ENCODE measurements at regions not wholly inside any gene's neighbourhood (a gene's known extent, or its start where the extent isn't known, plus 50 kb on each side); places are given as distances from the start of the nearest gene placed in this dataset.

DNA sequence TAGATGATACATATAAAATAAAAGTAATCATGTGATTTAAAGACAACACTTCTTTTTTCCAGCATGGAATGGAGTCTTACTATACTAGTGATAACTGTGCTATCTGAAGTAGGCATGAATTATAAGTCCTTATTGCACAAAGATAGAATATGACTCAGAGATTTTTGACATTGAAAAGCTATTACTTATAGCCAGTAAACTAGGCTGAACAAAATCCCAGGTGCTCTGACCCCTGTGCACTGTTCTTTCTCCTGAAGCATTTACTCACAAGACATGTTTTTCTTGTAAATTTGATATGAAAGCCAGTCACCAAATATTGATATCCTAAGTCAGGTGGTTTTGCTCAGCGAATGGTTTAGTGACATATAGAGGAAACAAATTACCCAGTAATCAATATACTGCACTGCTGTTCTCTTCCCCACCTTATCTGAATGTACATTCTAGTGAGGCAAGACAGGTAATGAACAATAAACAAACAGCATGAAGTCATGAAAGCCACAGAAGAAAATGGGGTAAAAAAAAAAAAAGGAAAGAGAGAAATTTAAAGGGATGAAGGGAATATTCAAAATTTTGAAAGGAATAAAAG, 1567.0 kb upstream of the SPRY2 start:
- H3K27me3 ChIP-seq (ENCODE audit: insufficient read depth, low read depth): no peaks in the 10 kb centered on the region
- H3K4me2 ChIP-seq: no peak overlapping the region
- no peaks in the 10 kb centered on the region for H3K79me2 ChIP-seq (ENCODE audit: insufficient read depth, low read depth)
- H3K27ac ChIP-seq: no peak overlapping the region
- H3K4me3 ChIP-seq (IDR thresholded peaks at IDR 0.05; ENCODE audit: insufficient read depth, low read depth, low read length): no peak overlapping the region
- no peak for TF ChIP-seq CTCF (conservative IDR thresholded peaks at IDR 0.05; ENCODE audit: low read depth, low read length)
- H3K36me3 ChIP-seq (ENCODE audit: insufficient read depth): no peaks in the 10 kb centered on the region
- no peak overlapping the region for H2AFZ ChIP-seq (ENCODE audit: low read depth)
- no peaks in the 10 kb centered on the region for H4K20me1 ChIP-seq (ENCODE audit: insufficient read depth)
- H3K4me1 ChIP-seq (ENCODE audit: low read depth, poor library complexity, severe bottlenecking): no peaks in the 10 kb centered on the region
- no peak overlapping the region for H3K9ac ChIP-seq

DNA sequence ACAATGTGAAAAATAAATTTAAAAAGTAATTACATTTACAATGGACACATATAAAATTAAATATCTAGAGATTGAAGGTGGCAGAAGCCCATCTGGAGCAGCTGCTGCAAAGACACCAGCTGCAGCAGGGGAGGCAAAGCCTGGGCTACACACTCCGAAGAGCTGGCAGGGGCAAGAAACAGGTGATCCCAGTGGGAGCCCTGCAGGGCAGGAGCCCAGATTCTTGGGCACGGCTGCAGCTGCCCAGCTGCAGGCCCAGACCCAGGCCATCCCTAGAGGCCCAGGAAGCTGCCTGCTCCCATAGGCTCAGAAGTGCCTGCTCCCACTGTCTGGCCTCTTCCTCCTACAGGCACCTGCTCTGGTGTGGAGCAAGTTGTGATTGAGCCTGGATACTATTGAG, 1547.9 kb upstream of the SPRY2 start:
- H3K79me2 ChIP-seq (ENCODE audit: insufficient read depth, low read depth): no peaks in the 10 kb centered on the region
- H4K20me1 ChIP-seq (ENCODE audit: insufficient read depth): no peaks in the 10 kb centered on the region
- H3K9ac ChIP-seq: no peak overlapping the region
- H3K36me3 ChIP-seq (ENCODE audit: insufficient read depth): no peaks in the 10 kb centered on the region
- no peaks in the 10 kb centered on the region for H3K4me1 ChIP-seq (ENCODE audit: low read depth, poor library complexity, severe bottlenecking)
- H2AFZ ChIP-seq (ENCODE audit: low read depth): no peak overlapping the region
- TF ChIP-seq CTCF (conservative IDR thresholded peaks at IDR 0.05; ENCODE audit: low read depth, low read length): no peak
- H3K27me3 ChIP-seq (ENCODE audit: insufficient read depth, low read depth): no peaks in the 10 kb centered on the region
- no peak overlapping the region for H3K4me2 ChIP-seq
- H3K27ac ChIP-seq: no peak overlapping the region
- H3K4me3 ChIP-seq (IDR thresholded peaks at IDR 0.05; ENCODE audit: insufficient read depth, low read depth, low read length): no peak overlapping the region

GRCh38 chr13:81874681-81875661, 1534.0 kb upstream of the SPRY2 start:
- TF ChIP-seq CTCF (conservative IDR thresholded peaks at IDR 0.05; ENCODE audit: low read depth, low read length): no peak
- H3K4me3 ChIP-seq (IDR thresholded peaks at IDR 0.05; ENCODE audit: insufficient read depth, low read depth, low read length): no peak overlapping the region
- no peak overlapping the region for H2AFZ ChIP-seq (ENCODE audit: low read depth)
- H4K20me1 ChIP-seq (ENCODE audit: insufficient read depth): no peaks in the 10 kb centered on the region
- no peak overlapping the region for H3K27ac ChIP-seq
- H3K27me3 ChIP-seq (ENCODE audit: insufficient read depth, low read depth): no peaks in the 10 kb centered on the region
- no peak overlapping the region for H3K4me2 ChIP-seq
- no peaks in the 10 kb centered on the region for H3K36me3 ChIP-seq (ENCODE audit: insufficient read depth)
- no peaks in the 10 kb centered on the region for H3K4me1 ChIP-seq (ENCODE audit: low read depth, poor library complexity, severe bottlenecking)
- H3K9ac ChIP-seq: no peak overlapping the region
- H3K79me2 ChIP-seq (ENCODE audit: insufficient read depth, low read depth): no peaks in the 10 kb centered on the region

DNA sequence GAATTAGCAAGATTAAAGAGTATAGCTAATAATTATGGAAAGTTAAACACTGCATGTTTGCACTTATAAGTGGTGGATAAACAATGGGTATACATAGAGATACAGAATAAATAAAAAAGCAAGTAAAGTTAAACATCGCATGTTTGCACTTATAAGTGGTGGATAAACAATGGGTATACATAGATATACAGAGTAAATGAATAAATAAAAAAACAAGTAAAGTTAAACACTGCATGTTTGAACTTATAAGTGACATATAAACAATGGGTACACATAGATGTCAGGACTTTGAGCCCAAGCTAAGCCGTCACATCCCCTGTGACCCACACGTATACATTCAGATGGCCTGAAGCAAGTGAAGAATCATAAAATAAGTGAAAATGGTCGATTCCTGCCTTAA, 1533.3 kb upstream of the SPRY2 start:
- Histone ChIP-seq H3K4me3 (IDR thresholded peaks at IDR 0.05; ENCODE audit: insufficient read depth, low read depth, low read length) (no peak overlapping the region), H3K27me3 (ENCODE audit: insufficient read depth, low read depth) (no peaks in the 10 kb centered on the region), H2AFZ (ENCODE audit: low read depth) (no peak overlapping the region), H3K4me2 (no peak overlapping the region), H3K36me3 (ENCODE audit: insufficient read depth) (no peaks in the 10 kb centered on the region), H3K27ac (no peak overlapping the region), H3K9ac (no peak overlapping the region), H3K4me1 (ENCODE audit: low read depth, poor library complexity, severe bottlenecking) (no peaks in the 10 kb centered on the region), H4K20me1 (ENCODE audit: insufficient read depth) (no peaks in the 10 kb centered on the region), H3K79me2 (ENCODE audit: insufficient read depth, low read depth) (no peaks in the 10 kb centered on the region)
- TF ChIP-seq CTCF (conservative IDR thresholded peaks at IDR 0.05; ENCODE audit: low read depth, low read length): no peak

Data from KMS-11 (cell line).